GM23338 (cell line): ENCODE measurements at regions not wholly inside any gene's neighbourhood (a gene's known extent, or its start where the extent isn't known, plus 50 kb on each side); places are given as distances from the start of the nearest gene placed in this dataset.
A peak's percentile ranks its signal among the peaks of the same experiment; 100 is the strongest.

Experiments used
- ATAC-seq: fragments of 200-7000 bp; cut with Tn5 transposase; 3 replicates; pipeline ENCODE4 v1.9.1; 2020
- DNase-seq: peaks from one replicate; pipeline ENCODE4 v3.0.0-alpha.2; 2015; ENCODE audit warnings: low spot score
- H2AFZ ChIP-seq: fragments of 200-600 bp; sonication (generic); 2 replicates; pipeline ENCODE4 v1.8.0; 2016; ENCODE audit warnings: antibody characterized with exemption, mild to moderate bottlenecking, moderate library complexity
- H3F3A ChIP-seq: fragments of 200-600 bp; sonication (generic); replicated peaks from 2 replicates; pipeline ENCODE4 v1.8.0; 2017; ENCODE audit warnings: antibody characterized with exemption, mixed run types, low read depth
- H3K27ac ChIP-seq: fragments of 200-600 bp; sonication (generic); 2 replicates; pipeline ENCODE4 v1.6.1; 2016; ENCODE audit warnings: low read depth
- H3K27me3 ChIP-seq: fragments of 200-600 bp; sonication (generic); 2 replicates; pipeline ENCODE4 v1.8.0; 2016; ENCODE audit warnings: mild to moderate bottlenecking, mixed run types, moderate library complexity; ENCODE audit not compliant: insufficient read depth
- H3K36me3 ChIP-seq: fragments of 200-600 bp; sonication (generic); 2 replicates; pipeline ENCODE4 v1.8.0; 2016; ENCODE audit warnings: mild to moderate bottlenecking; ENCODE audit not compliant: insufficient read depth
- H3K4me1 ChIP-seq: fragments of 200-600 bp; sonication (generic); 2 replicates; pipeline ENCODE4 v1.8.0; 2016; ENCODE audit warnings: mild to moderate bottlenecking, moderate library complexity; ENCODE audit not compliant: insufficient read depth
- H3K4me2 ChIP-seq: fragments of 200-600 bp; sonication (generic); 2 replicates; pipeline ENCODE4 v1.7.1; 2017; ENCODE audit warnings: mixed run types
- H3K4me3 ChIP-seq: fragments of 200-600 bp; sonication (generic); 2 replicates; pipeline ENCODE4 v1.6.1; 2016; ENCODE audit warnings: mixed run types
- H3K79me2 ChIP-seq: fragments of 200-600 bp; sonication (generic); replicated peaks from 2 replicates; pipeline ENCODE4 v1.8.0; 2017; ENCODE audit warnings: mild to moderate bottlenecking; ENCODE audit not compliant: insufficient read depth
- H3K9me2 ChIP-seq: fragments of 200-600 bp; sonication (generic); 2 replicates; pipeline ENCODE4 v1.8.0; 2017; ENCODE audit not compliant: insufficient read depth
- H4K20me1 ChIP-seq: fragments of 200-600 bp; sonication (generic); replicated peaks from 2 replicates; pipeline ENCODE4 v1.8.0; 2017; ENCODE audit warnings: mild to moderate bottlenecking; ENCODE audit not compliant: insufficient read depth
- H3K27ac Mint-ChIP-seq: 2 replicates; pipeline ENCODE4 v1.8.0; 2020; ENCODE audit warnings: inconsistent platforms, mild to moderate bottlenecking, moderate library complexity, mixed read lengths
- H3K27me3 Mint-ChIP-seq: 3 replicates; pipeline ENCODE4 v1.8.0; 2022; ENCODE audit warnings: low read depth, mild to moderate bottlenecking, moderate library complexity, mixed read lengths, inconsistent platforms; ENCODE audit not compliant: insufficient read depth, poor library complexity
- H3K36me3 Mint-ChIP-seq: 3 replicates; pipeline ENCODE4 v1.8.0; 2021; ENCODE audit warnings: low read depth, mild to moderate bottlenecking, inconsistent platforms, moderate library complexity, mixed read lengths
- H3K4me1 Mint-ChIP-seq: 3 replicates; pipeline ENCODE4 v1.8.0; 2020; ENCODE audit warnings: mild to moderate bottlenecking, inconsistent platforms, mixed read lengths
- H3K4me3 Mint-ChIP-seq: 3 replicates; pipeline ENCODE4 v1.8.0; 2021; ENCODE audit warnings: moderate library complexity, mild to moderate bottlenecking, inconsistent platforms, mixed read lengths
- H3K9me3 Mint-ChIP-seq: 3 replicates; pipeline ENCODE4 v1.8.0; 2020; ENCODE audit warnings: moderate library complexity, mild to moderate bottlenecking, inconsistent platforms, mixed read lengths
- CREB1 ChIP-seq: fragments of 250-450 bp; sonication (Bioruptor Pico); IDR thresholded peaks from 2 replicates; pipeline ENCODE4 v1.5.0; 2020; ENCODE audit warnings: low read depth, mild to moderate bottlenecking, moderate library complexity
- CTCF ChIP-seq, 2 experiments: fragments of 200-600 bp in 1 of 2; sonication (generic) in 1 of 2; conservative IDR thresholded peaks; 2 replicates each; pipeline versions ENCODE4 v1.5.1 to v1.6.1; 2016 to 2017; ENCODE audit warnings: antibody characterized with exemption in 2 of 2, low read depth in 2 of 2, mild to moderate bottlenecking in 2 of 2, moderate library complexity in 1 of 2
- ETS1 ChIP-seq: IDR thresholded peaks from 2 replicates; pipeline ENCODE4 v1.6.1; 2016; ENCODE audit warnings: antibody characterized with exemption
- EZH2 ChIP-seq: fragments of 200-600 bp; sonication (generic); IDR thresholded peaks from one replicate; pipeline ENCODE4 v1.8.0; 2017; ENCODE audit warnings: antibody characterized with exemption, mild to moderate bottlenecking, low read depth; ENCODE audit not compliant: unreplicated experiment
- EZH2phosphoT487 ChIP-seq: fragments of 200-600 bp; sonication (generic); IDR thresholded peaks from one replicate; pipeline ENCODE4 v1.8.1; 2018; ENCODE audit warnings: antibody characterized with exemption; ENCODE audit not compliant: unreplicated experiment
- JUNB ChIP-seq: IDR thresholded peaks from one replicate; pipeline ENCODE4 v1.6.1; 2016; ENCODE audit warnings: antibody characterized with exemption; ENCODE audit not compliant: unreplicated experiment
- NANOG ChIP-seq: IDR thresholded peaks from 2 replicates; pipeline ENCODE4 v1.6.1; 2016; ENCODE audit warnings: antibody characterized with exemption, borderline replicate concordance
- POLR2AphosphoS5 ChIP-seq: IDR thresholded peaks from 2 replicates; pipeline ENCODE4 v1.6.1; 2016; ENCODE audit warnings: antibody characterized with exemption, low read depth
- REST ChIP-seq: IDR thresholded peaks from one replicate; pipeline ENCODE4 v1.6.1; 2018; ENCODE audit warnings: antibody characterized with exemption; ENCODE audit not compliant: unreplicated experiment
- STAT1 ChIP-seq: IDR thresholded peaks from one replicate; pipeline ENCODE4 v1.6.1; 2016; ENCODE audit warnings: antibody characterized with exemption; ENCODE audit not compliant: unreplicated experiment
- ZNF114 ChIP-seq: fragments of 250-450 bp; sonication (Bioruptor Pico); IDR thresholded peaks from 2 replicates; pipeline ENCODE4 v1.5.0; 2020; ENCODE audit warnings: mild to moderate bottlenecking, moderate library complexity
- ZNF331 ChIP-seq: fragments of 250-450 bp; sonication (Bioruptor Pico); IDR thresholded peaks from 2 replicates; pipeline ENCODE4 v1.5.0; 2020; ENCODE audit warnings: low read depth, mild to moderate bottlenecking, moderate library complexity
- ZNF462 ChIP-seq: fragments of 250-450 bp; sonication (Bioruptor Pico); IDR thresholded peaks from 2 replicates; pipeline ENCODE4 v1.5.0; 2020; ENCODE audit warnings: mild to moderate bottlenecking, moderate library complexity

- ATAC-seq (no peak), DNase-seq (no peak)
- Mint-ChIP-seq H3K36me3 (no peaks in the 10 kb centered on the region), H3K9me3 (no peaks in the 10 kb centered on the region), H3K27me3 (no peaks in the 10 kb centered on the region), H3K4me1 (peaks cover 9% of the 10 kb centered on the region), H3K27ac (no peak overlapping the region), H3K4me3 (no peak overlapping the region)
- no peaks in the 10 kb centered on the region for H3F3A ChIP-seq
- no peaks in the 10 kb centered on the region for H4K20me1 ChIP-seq
- no peaks in the 10 kb centered on the region for H3K9me2 ChIP-seq
- peaks cover 10% of the 10 kb centered on the region; the same call in 1 of the 2 replicates for H3K4me1 ChIP-seq
- TF ChIP-seq CTCF (conservative IDR thresholded peaks at IDR 0.05; ENCODE audit: low read depth in 2 of 2) (no peak), EZH2 (no peak), ZNF462 (CRISPR knock-in tag) (no peak), REST (no peak), ZNF331 (CRISPR knock-in tag) (no peak), CREB1 (CRISPR knock-in tag) (no peak), POLR2AphosphoS5 (no peak), ZNF114 (CRISPR knock-in tag) (no peak), NANOG (no peak), ETS1 (no peak), EZH2phosphoT487 (no peak), STAT1 (no peak), JUNB (no peak)
- H3K36me3 ChIP-seq: no peaks in the 10 kb centered on the region
- no peaks in the 10 kb centered on the region for H3K79me2 ChIP-seq
- no peaks in the 10 kb centered on the region for H3K27me3 ChIP-seq
- H3K27ac ChIP-seq: no peak overlapping the region
- H2AFZ ChIP-seq: peak overlapping the region; percentile 80
- H3K4me2 ChIP-seq: no peak overlapping the region
- no peak overlapping the region for H3K4me3 ChIP-seq
Measured at GRCh38 chr10:91082447-91082846, 138.0 kb upstream of the PCGF5 start.
